Transverse colon (tissue), 4 donors: ENCODE measurements at regions not wholly inside any gene's neighbourhood (a gene's known extent, or its start where the extent isn't known, plus 50 kb on each side); places are given as distances from the start of the nearest gene placed in this dataset.

ENCODE experiments used
- CTCF ChIP-seq, 5 experiments: fragments of 200-600 bp in 3 of 5; fragments of 450-650 bp in 2 of 5; sonication (generic) in 3 of 5; IDR thresholded peaks; 1 replicate in 2 of 5; 2 replicates in 3 of 5; pipeline ENCODE4 v1.5.1; 2016 to 2017; ENCODE audit warnings: antibody characterized with exemption in 5 of 5, inconsistent platforms in 3 of 5, mild to moderate bottlenecking in 2 of 5, moderate library complexity in 1 of 5
- EP300 ChIP-seq: sonication (generic); formaldehyde crosslinking; IDR thresholded peaks from one replicate; pipeline ENCODE4 v1.6.1; 2017; ENCODE audit warnings: antibody characterized with exemption, low read depth
- POLR2A ChIP-seq: fragments of 450-650 bp; IDR thresholded peaks from one replicate; pipeline ENCODE4 v1.6.1; 2016; ENCODE audit warnings: antibody characterized with exemption, mild to moderate bottlenecking, moderate library complexity
- POLR2AphosphoS5 ChIP-seq, 3 donors: sonication (generic); formaldehyde crosslinking; IDR thresholded peaks; one replicate each; pipeline ENCODE4 v1.6.1; 2016; ENCODE audit warnings: antibody characterized with exemption in 3 of 3

- TF ChIP-seq POLR2AphosphoS5 (IDR thresholded peaks at IDR 0.05) (no peak), CTCF (IDR thresholded peaks at IDR 0.05) (no peak), POLR2A (no peak), EP300 (no peak)
These were observed 144.4 kb upstream of the CELF2 start for GRCh38 chr10:10873289-10873688.
